Activated CD4-positive, alpha-beta T cell treated with anti-CD3 and anti-CD28 coated beads, Interleukin-2, amount 50 U/mL, for 16 hours (primary cell): ENCODE measurements at regions not wholly inside any gene's neighbourhood (a gene's known extent, or its start where the extent isn't known, plus 50 kb on each side); places are given as distances from the start of the nearest gene placed in this dataset.

Experiments used
- DNase-seq: peaks from one replicate; pipeline ENCODE4 v3.0.0-alpha.2; 2020

DNA sequence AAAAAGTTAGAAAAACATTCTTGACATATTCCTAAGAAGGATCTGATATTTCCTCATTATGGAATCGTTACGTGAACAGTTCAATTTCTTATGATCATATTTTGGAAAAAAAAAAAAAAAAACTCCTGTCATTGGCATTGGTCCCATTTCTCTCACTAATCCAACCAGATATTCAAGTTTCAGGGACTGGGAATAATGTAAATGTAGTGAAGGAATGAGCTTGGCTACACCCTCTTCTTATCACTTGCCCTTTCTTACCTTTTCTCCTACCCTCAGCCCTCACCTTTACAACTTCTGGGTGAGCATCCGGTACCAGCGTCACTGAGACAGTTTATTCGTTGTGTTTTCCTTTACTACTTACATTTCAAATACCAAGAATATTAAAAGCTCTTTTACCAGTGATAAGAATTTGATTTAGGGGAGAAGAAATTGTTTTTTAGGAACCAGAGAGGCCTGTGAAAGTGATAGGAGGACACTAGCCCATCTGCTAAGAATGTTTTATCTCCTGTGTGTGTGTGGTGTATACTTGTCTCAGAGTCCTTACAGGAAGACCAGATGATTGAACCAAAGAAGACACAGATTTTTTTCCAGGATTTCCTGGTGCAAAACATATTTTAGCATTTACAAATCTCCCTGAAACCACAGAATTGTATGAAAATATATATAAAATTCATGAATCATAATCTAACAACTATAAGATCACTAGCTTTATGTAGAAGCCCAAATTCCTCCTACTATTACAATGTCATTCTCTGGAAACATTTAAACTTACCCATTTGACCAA lies 946.7 kb downstream of the ZPLD1 start:
- no peak for DNase-seq

DNA sequence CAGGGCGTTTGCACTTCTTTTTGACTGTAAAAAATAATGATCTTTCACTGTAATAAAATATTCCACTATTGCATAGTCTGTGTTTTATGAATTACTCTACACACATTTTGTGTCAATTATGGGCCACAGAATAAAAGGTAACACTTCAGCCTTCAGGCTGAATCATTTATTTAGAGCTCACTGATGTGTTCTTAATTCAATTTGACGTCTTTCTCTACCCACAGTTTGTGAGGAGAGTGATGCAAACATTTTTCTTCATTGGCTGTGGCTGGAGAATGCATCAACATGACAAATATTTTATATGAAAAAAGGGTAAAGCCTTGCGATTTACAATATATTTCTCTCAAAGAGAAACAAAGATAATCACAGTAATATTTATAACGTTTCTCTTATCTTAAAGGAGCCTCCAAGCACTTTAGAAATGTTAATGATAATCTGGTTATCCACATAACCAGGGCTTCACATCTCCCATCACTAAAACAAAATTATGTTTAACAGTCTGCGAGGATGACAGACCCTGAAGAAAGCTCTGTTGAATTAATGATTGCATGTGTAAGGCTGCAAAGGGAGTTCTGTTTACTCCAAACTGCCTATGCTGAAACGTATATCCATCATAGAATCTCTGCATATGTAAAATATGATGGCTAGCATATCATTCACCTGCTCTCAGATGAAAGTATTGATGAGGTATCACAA lies 951.3 kb downstream of the ZPLD1 start:
- DNase-seq, result no peak

DNA sequence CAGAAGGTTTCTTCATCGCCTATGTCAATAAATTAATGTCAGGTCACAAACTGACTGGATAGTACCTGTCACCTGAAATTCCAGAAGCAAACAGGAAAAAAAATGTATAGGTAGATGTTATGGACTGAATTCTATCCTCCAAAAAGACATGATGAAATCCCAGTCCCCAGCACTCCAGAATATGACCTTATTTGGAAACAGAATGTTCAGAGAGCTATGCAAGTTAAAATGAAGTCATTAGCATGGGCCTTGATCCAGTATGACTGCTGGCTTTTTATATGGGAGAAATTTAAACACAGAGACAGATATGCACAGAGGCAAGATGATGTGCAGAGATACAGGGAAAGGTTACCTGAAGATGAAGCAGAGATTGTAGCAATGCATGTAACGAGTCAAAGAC lies 953.4 kb downstream of the ZPLD1 start:
- DNase-seq, result no peak

DNA sequence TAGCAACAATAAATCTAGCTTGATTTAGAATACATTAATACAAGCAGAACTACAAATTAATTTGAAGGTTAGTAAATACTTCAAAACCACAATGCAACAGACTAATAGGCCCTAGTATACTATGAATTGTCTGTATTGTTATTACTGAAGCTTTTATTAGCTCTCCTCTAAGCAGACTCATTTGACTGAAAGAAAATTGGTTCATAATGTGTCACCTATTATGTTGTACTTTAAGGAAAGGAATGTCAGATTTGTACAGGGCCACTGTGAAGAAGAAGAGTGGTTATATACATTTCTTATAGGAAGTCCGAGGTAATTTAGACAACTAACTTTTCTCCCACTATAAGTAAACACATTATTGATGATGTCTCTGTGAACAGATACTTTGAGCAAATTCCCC lies 954.5 kb downstream of the ZPLD1 start:
- DNase-seq, result no peak

DNA sequence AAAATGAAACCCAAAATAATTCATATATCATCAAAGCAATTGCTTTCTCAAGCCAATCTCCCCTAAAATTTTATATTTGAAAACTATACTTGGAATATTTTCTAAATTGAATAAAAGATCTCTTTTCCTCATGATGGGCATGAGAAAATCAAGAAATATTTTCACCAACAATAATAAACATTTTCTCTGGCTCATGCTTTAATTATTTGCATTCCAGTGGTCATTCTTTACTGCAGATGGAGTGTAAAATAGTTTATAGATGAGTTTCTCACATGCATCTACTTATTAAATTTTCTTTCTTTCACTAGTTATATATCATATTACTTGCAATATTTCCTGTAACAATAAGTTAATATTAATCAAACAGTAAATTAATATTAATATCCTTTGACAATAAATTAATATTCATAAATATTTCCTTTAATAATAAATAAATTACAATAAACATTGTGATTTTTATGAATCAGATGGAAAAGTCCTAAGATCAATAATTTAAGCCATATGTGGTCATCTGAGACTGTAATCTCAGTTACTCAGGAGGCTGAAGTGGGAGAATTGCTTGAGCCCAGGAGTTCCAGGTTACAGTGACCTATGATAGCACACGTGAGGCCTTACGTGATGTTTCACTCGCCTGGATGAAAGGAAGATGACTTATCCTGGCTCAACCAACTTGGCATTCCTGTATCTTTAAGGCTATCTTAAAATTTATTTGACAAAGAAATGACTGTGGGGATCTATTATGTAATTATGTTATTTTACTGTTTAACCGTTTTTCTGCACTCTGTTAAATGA lies 958.8 kb downstream of the ZPLD1 start:
- no peak for DNase-seq

DNA sequence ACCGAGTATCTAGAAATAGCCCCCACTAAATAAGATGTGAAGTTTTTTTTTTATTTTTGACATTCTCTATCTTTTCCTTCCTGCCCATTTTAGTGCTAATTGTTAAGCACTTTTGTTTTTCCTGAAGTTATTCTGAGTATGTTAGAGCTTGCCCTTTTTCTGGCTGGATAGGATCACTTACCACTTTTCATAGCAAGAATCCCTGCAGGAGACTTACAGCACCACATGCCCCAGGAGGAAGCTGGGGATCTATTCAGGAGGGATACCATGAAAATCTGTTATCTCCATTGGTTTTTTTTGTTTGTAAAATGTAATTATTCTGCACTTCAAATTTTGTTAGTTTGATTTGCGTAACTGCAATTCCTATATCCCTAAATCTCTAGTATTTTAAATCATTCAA lies 968.4 kb downstream of the ZPLD1 start:
- DNase-seq, result no peak

DNA sequence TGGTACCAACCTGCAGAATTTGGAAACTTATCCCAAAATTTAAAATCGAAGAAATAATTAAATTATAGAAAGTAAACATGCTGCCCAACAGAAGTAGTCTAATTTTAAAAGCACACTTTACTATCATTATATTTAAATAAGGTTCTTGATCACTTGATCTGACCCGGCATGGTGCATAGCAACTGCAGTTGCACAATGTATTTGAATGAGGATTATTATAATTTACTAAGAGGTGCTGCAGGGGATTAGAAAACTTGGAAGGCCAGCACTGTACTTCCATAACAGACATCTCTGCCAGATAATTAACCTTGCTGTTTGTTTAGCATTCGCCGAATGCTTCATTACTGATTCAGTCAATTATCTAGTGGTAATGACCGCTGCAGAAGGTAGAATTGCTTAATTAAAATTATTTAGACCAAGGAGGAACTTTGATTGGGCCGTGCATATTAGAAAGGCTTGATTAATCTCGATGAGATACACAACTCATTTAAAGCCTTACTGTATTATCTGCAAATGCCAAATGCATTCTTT lies 971.6 kb downstream of the ZPLD1 start:
- no peak for DNase-seq

DNA sequence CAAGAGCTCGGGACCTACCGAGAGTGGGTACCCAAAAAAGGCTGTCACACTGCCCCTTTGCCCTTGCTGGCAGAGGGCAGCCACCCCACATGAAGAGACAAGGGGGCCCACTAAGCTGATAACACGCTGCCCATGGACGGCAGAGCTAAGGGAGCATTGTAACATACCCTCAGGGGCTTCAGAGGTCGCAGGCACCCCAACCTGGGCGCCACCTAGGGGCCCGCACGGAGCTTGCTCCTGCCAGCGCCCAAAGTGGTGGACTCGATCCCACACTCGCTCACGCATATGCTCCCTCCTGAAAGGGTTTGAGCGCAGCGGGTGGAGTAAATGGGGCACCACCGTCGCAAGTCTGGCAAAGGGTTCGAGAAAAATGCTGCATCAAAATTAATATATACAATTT lies 975.4 kb downstream of the ZPLD1 start:
- DNase-seq, result no peak

DNA sequence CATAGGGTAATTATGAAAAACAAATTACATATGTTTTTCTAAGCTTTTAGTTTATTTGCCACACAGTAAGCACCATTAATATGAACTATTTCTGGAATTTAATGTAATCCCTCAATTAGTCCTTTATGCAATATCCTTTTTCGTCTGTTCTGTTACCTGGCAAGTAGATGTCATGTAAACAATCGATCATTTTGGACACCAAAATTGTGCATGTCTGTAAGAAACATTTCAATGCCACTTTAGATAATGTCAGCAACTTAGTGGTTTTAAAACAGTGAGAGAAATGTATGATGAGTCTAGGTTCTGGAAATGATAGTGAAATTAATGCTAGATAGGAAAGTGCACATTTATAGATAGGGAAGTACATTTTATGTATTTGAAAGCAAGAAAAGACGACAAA lies 986.6 kb downstream of the ZPLD1 start:
- no peak for DNase-seq

DNA sequence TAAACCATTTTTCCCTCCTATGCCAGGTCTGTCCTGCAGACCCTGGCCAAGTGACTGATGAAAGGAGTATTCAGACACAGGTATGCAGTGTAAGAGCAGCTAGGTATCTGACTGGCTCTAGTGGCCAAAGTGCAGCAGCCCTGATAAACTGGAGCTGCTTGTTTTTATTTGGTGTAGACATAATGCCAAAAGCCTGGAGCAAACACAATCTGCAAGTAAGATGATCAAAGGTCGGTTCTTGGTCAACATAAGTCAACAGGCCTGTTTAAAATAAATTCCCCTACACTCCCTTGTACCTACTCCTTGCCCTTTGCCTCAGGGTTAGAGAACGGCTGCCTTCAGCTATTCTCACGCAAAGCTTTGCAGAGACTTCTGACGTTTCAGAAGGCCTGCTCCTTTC lies 1003.1 kb downstream of the ZPLD1 start:
- DNase-seq, result no peak

DNA sequence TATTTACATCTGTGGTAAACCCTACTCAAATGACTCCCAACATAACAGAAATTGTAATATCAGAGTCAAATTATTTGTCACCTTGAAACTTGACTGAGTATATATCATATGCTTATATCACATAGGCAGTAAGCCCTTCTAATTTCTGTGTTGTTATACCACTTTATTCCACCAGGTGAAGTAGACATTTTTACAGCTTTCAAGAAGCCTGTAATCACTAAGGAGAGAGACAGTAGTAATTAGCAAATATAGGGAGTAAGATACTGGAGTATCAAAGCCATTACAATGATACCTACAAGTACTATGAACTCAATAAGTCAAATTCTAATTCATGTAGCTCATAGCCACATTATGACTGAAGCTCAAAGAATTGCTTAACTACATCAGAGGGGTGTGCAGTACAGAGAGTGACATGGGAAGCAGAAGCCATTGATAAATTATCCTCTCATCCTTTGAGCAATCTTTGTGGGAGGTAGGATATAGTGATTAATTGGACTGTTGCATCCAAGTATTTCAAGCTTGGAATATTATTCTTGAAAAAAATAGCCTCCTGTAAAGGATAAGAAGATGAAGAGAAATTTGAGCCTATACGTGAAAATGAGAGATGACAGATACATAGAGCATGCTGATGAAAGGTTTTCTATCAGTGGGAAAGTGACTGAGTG lies 1005.9 kb downstream of the ZPLD1 start:
- DNase-seq, result no peak

DNA sequence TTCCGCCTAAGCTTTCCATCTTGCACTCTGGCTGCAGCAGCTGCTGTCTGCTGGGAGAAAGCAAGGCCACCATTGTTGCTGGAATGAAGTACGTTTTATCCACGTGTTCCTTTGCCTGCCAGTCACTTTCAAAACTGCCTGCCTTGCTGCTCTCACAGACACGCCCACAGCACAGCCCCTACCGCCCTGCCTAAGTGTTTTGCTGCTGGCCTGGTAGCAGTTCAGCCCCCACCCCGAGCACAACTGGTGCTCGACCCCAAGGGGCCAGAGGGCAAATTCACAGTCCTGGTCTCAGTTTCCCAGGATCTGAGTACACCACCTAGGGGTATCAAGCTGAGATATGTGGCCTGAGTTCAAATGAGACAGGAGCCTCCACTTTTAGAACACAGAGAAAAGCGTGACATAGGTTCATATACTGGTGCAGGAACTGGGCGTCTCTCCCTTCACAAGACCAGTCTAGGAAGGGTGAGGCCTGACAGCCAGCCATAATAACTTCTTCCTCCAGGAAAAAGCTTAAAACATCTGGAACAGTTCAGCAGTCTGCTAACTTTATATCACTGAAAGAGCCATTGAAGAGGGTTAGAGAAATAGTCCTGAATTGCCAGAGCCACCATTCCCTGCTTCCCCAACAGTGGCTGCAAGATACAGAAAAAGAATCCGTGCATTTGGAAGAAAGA lies 1012.3 kb downstream of the ZPLD1 start:
- DNase-seq, result no peak

DNA sequence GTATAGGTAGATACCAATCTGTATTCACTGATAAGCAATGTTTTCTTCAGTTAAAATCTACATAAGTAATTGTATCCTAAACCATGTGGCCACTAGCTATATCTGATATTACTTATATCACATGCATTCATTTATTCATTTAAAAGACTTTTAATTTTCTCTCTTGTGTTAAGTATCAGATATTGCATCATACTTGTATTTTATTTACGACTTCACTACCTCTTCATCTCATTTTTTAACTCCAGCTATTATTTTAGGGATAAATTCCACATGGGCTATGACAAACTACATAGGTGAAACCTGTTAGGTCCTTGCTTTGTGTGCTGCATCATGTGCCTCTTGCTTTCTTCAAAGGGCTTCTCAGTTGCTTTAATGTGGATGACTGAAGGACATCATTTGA lies 1018.3 kb downstream of the ZPLD1 start:
- DNase-seq, result no peak

DNA sequence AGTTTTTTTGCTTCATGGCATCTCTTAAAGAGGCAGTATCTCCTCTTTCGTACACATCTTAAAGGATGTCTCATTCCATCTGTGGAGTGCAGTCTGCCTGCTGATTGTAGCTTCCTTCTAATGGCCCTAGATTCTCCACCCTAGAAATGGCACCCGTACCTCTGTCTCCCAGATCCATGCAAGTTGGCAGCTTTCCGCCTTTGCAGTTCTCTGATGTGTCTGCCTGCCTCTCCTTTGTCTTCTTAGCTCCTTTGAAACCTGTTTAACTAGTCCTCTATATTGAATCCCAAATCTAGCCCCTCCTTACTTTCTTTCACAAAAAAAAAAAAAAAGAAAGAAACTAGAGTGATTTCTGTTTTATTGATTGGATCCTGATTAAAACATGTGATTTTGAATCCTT lies 1025.0 kb downstream of the ZPLD1 start:
- no peak for DNase-seq

DNA sequence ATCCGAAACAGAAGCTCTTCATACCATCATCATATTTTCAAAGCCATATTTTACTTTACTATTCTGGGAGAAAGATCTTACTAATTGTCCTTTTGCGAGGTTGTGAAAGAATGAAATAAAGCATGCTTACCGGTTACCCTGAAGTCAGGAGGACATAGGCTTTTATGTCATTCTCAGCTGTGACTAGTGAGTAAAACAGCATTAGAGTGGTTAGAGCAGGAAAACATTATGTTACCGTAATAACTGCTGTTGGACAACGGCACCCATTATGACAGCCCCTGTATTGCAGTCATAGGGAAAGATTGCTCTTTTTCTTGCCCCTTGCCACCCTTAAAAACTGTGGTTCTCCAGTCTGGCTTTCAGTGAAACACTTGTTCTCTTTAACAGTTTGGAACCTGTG lies 1035.7 kb downstream of the ZPLD1 start:
- no peak for DNase-seq

DNA sequence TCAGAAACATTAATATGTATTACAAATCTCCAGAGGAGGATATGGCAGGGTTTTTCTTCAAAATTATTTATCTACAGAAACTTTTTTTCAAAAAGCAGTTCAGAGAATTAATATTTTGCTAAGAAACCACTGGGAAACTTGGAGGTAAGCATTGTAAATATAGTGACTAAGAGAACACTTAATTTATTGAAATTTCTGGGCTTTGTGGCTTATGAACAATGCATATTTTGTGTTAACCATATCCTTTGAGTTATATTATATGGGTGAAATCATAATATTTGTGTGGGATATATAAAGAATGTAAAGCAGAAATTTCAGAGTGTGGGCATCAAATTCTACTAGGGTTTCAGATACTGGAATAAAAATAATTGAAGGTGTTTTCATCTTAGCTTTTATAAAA lies 1059.2 kb downstream of the ZPLD1 start:
- DNase-seq, result no peak

DNA sequence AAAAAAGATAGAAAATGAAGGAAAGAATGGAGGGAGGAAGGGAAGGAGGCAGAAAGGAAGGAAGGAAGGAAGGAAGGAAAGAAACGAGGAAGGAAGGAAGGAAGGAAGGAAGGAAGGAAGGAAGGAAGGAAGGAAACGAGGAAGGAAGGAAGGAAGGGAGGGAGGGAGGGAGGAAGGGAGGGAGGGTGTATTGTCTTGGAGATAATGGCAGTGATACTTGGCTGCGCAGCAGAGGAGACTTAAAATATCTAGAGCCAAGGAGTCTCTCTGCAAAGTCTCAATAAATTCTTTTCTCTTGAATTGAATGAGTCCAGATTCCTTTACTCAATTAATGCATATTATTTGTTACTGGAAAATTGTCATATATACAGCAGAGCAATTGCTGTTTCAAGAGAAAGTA lies 1059.7 kb downstream of the ZPLD1 start:
- no peak for DNase-seq

DNA sequence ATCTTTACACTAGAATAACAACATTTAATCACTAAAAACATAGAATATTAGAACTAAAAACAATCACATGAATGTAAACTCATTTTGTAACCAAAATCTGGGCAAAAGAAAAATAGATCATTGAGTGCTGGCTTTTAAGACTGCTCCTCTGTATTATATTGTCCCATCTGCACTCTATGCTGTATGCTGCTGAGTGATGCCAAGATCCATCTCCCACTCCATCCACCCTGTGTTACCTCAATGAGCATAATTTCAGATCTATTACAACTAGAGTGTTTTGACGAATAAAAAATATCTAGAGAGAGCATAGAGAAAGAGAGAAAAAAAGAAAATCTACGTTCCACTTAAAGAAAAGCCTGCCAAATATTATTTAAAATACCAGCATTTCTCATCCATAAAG lies 1060.4 kb downstream of the ZPLD1 start:
- DNase-seq, result no peak

DNA sequence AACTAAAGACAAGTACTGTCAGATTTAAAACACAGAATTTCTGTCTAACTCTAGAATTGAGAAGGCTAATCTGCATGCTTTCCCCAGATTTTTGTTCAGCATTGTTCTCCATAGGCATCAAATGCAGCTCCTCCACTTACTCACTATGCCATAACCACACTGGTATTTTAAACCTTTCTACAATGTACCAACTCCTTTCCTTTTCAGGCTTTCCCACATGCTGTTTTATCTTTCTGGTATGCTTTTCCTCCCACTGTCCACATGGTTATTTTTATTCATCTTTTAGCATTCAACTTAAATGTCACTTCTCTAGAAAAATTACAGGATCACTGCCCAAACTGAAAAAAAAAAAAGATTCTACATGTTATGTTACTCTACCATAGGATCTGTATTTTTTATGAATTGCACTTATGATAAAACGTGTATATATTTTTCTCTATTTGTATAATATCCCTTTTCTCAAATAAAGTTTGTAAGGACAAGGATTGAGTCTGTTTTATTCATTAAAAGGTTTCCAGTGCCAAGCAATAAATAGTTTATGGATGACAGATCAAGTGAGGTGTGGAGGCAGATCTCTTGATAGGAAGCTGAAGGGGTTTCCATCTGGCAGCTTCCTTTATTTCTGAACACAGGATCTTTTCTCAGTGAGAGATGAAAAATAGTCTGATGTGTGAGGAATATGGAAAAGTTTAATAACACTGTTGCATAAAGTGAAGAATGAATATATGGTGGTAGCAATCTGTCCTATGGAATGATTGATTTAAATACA lies 1064.5 kb downstream of the ZPLD1 start:
- no peak for DNase-seq

DNA sequence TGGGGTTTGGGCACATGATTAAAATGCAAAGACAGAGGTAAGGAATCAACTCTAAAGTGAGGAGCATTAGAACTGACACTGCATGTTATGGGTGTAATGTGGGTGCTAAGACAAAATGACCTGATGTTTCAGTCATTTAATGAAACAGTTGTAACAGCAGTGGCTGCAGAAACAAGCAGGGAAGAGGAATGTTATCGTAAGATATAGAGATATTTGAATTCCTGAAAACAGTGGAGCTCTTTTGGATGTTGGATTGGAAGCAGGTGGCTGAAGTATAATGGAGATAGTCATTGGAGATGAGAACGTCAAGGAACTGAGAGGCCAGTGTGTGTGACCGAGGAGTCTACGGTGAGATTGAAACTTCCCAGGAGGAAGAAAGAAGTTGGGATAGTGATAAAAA lies 1065.2 kb downstream of the ZPLD1 start:
- no peak for DNase-seq

DNA sequence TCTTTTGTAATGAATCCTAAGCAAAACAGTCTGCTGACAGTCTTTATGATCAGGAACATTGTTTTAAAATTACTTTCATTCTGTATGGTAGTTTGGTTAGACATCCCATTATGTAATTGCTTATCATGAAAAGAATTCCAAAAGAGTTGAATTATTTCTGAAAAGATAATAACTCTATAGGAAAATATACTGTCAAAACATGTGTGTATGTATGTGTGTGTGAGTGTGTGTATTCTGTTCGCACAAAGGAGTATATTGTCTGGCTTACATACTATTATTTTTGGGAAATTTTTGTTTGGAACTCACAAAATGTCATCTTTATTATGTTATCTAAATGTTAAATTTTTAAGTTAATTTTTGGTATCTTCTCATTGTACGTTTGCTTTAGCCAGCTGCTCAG lies 1075.9 kb downstream of the ZPLD1 start:
- no peak for DNase-seq

DNA sequence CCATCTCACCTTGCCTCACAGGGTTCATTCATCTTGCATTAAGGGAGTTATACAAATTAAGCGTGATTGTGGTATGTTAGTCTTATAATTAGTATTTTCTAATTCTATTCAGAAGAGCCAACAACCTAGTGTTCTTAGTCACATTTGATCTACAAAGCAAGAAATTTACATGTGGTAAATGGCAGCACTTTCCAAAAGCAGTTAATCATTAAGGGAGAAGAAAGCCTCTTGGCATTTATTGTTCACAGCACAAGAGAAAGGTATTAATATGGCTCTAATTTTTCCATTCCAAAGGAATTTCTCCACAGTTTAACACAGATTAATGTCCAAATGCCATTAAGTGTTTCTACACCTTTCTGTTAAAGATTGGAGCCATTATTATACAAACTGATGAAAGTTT lies 1077.1 kb downstream of the ZPLD1 start:
- no peak for DNase-seq
